ENCODE measurements at regions not wholly inside any gene's neighbourhood (a gene's known extent, or its start where the extent isn't known, plus 50 kb on each side); places are given as distances from the start of the nearest gene placed in this dataset.

DNA sequence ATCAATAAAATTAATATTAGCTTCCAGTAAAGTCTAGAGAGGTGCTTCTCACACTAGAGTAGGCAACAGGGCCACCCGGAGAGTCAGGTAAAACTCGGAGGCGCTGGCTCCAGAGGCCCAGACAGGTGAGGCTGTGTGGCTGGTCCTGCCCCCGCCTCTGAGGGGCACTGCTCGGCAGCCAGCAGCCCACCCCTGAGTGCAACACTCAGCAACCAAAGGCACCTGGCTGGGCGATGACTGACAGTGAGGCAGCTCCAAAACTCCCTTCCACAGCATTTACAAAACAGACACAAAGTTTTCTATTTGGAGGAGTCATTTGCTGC, 138.8 kb upstream of the ID2 start:
- no peak for TF ChIP-seq POLR2A (IDR thresholded peaks at IDR 0.05; ENCODE audit: low read depth, low read length)
- TF ChIP-seq POLR2AphosphoS5 (IDR thresholded peaks at IDR 0.05; ENCODE audit: low read depth, low read length) = no peak
- no peak for TF ChIP-seq TAF1 (IDR thresholded peaks at IDR 0.05; ENCODE audit: low read depth, low read length)
- TF ChIP-seq SPI1 (IDR thresholded peaks at IDR 0.05; ENCODE audit: low read depth, low read length) = no peak
- no peak for TF ChIP-seq POU2F2 (IDR thresholded peaks at IDR 0.05; ENCODE audit: low read depth, low read length)
- no peak for TF ChIP-seq PAX5 (IDR thresholded peaks at IDR 0.05; ENCODE audit: insufficient read depth, low read length, severe bottlenecking)

Measured in GM12891 (cell line).